ENCODE measurements at regions not wholly inside any gene's neighbourhood (a gene's known extent, or its start where the extent isn't known, plus 50 kb on each side); places are given as distances from the start of the nearest gene placed in this dataset.
"Not testable (repeated sequence)": the region's sequence is repeated elsewhere in the genome, so short reads cannot be mapped to it uniquely, and the experiment has no call there.

- TF ChIP-seq POLR2AphosphoS5, POLR2A (IDR thresholded peaks at IDR 0.05; ENCODE audit: low read depth, low read length): not testable (repeated sequence)
Measured at GRCh38 chr4:147246528-147246927, 234.4 kb upstream of the EDNRA start.

Data from GM12892 (cell line).